Gastroesophageal sphincter (tissue), 4 donors: ENCODE measurements at regions not wholly inside any gene's neighbourhood (a gene's known extent, or its start where the extent isn't known, plus 50 kb on each side); places are given as distances from the start of the nearest gene placed in this dataset.
A peak's percentile ranks its signal among the peaks of the same experiment; 100 is the strongest.

ENCODE experiments used
- ATAC-seq: fragments of 150-250 bp; one replicate; pipeline ENCODE4 v1.9.1; 2016; ENCODE audit warnings: mild to moderate bottlenecking, moderate library complexity
- H3K27ac ChIP-seq, 4 donors: fragments of 200-600 bp; sonication (generic) in 3 of 4; 1 replicate in 3 of 4; 2 replicates in 1 of 4; pipeline ENCODE4 v1.5.1; 2016 to 2019
- H3K27me3 ChIP-seq: fragments of 200-600 bp; sonication (generic); one replicate; pipeline ENCODE4 v1.5.1; 2019
- H3K36me3 ChIP-seq, 2 donors: fragments of 200-600 bp; sonication (generic); one replicate each; pipeline ENCODE4 v1.5.1; 2019; ENCODE audit warnings: control low read depth in 1 of 2
- H3K4me1 ChIP-seq, 3 donors: fragments of 200-600 bp; sonication (generic); 1 replicate in 2 of 3; 2 replicates in 1 of 3; pipeline ENCODE4 v1.5.1; 2016 to 2019; ENCODE audit warnings: control low read depth in 2 of 3
- H3K4me3 ChIP-seq, 2 donors: fragments of 200-600 bp; sonication (generic); one replicate each; pipeline ENCODE4 v1.5.1; 2019; ENCODE audit warnings: mild to moderate bottlenecking in 1 of 2, moderate library complexity in 1 of 2
- H3K9me3 ChIP-seq, 3 donors: fragments of 200-600 bp; sonication (generic); one replicate each; pipeline ENCODE4 v1.5.1; 2017 to 2019; ENCODE audit warnings: control low read depth in 2 of 3
- CTCF ChIP-seq, 4 experiments: fragments of 200-600 bp in 2 of 4; fragments of 450-650 bp in 2 of 4; sonication (generic) in 1 of 4; IDR thresholded peaks; one replicate each; pipeline ENCODE4 v1.5.1; 2017 to 2019; ENCODE audit warnings: antibody characterized with exemption in 4 of 4, mild to moderate bottlenecking in 2 of 4, moderate library complexity in 2 of 4
- EP300 ChIP-seq: sonication (generic); formaldehyde crosslinking; IDR thresholded peaks from one replicate; pipeline ENCODE4 v1.6.1; 2017; ENCODE audit warnings: antibody characterized with exemption, mild to moderate bottlenecking
- POLR2A ChIP-seq, 2 donors: fragments of 450-650 bp; IDR thresholded peaks; one replicate each; pipeline ENCODE4 v1.6.1; 2017; ENCODE audit warnings: antibody characterized with exemption in 2 of 2, mild to moderate bottlenecking in 2 of 2, moderate library complexity in 1 of 2
- POLR2AphosphoS5 ChIP-seq: sonication (generic); formaldehyde crosslinking; IDR thresholded peaks from one replicate; pipeline ENCODE4 v1.6.1; 2017; ENCODE audit warnings: antibody characterized with exemption
- WGBS, 2 donors: methylation state at CpG; one replicate each; pipeline ENCODE4 v1.1.5; 2018; ENCODE audit warnings: low coverage in 1 of 2; 5-methylcytosine and 5-hydroxymethylcytosine counted together

DNA sequence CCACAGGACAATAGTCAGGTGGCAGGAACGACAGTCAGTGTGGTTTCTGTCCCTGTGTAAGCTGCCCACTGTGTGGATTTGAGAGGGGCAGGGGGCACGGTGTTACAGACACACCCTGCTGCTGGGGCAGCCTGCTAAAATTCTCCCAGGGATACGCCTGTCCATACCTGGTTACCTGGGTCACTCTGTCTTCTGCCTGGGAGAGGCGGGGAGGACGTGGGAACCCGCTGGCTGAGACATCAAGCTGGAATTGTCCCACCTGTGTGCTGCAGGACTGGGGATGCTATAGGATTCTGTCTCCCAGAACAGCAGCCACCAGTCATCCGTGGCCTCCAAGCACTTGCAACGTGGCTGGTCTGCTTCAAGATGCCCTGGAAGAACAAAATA is 63.8 kb upstream of the LINC01488 start:
- Histone ChIP-seq H3K4me1 (peaks cover 0 to 33% (median 8%) of the 10 kb centered on the region in 3 donors), H3K4me3 (no peak overlapping the region), H3K27ac (peak overlapping the region in 1 of 4 donors; percentile 59), H3K27me3 (no peaks in the 10 kb centered on the region), H3K36me3 (no peaks in the 10 kb centered on the region), H3K9me3 (no peaks in the 10 kb centered on the region)
- 92% methylated on average over 3 of the region's 8 CpGs; no CpG with 5 or more reads in 1 of the 2 donors for WGBS, 2 donors
- TF ChIP-seq POLR2A (IDR thresholded peaks at IDR 0.05) (no peak), POLR2AphosphoS5 (no peak)
- no peak for ATAC-seq

- Histone ChIP-seq H3K27ac (no peak overlapping the region), H3K9me3 (no peaks in the 10 kb centered on the region), H3K27me3 (no peaks in the 10 kb centered on the region), H3K36me3 (no peaks in the 10 kb centered on the region), H3K4me1 (peaks cover 0 to 33% (median 8%) of the 10 kb centered on the region in 3 donors), H3K4me3 (no peak overlapping the region)
- TF ChIP-seq POLR2AphosphoS5, result no peak
- no peak for TF ChIP-seq CTCF (IDR thresholded peaks at IDR 0.05)
- no peak for TF ChIP-seq EP300
- no peak for TF ChIP-seq POLR2A (IDR thresholded peaks at IDR 0.05)
- ATAC-seq, result no peak
- 75 to 100% methylated on average over 2 to 3 of the region's 14 CpGs for WGBS, 2 donors
Observed at GRCh38 chr11:69418576-69419296, 62.7 kb upstream of the LINC01488 start.

DNA sequence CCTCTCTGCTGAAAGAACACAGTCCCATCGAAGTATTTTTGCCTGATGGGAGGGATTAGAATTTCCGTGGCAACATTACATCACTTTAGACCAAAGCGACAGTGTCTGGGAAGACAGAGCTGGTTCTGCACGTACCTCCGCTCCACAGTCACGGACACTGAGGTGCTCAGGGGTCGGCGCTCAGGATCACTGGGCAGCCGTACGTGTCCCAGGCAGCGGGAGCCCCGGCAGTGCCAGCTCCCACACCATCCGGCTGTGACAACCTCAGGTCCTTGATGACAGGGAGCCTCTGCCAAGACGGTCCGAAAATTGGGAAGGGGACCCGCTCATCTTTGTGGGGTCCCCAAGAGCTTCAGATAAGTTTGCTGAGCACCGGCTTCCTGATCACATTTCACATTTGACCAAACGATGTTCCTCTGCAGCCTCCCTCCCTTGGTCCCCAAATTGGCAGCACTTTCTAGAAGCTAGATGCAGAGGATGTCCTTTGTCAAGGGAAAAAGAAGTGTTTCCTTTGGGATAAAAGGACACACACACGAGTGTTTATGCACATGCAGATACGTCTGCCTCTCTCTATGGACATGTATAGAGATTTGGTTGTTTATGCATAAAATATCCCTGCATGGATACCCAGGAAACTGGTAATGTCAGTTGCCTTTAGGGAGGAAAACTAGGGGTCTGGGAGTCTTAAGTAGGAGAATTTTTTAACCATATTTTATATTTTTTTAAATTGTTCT is 61.6 kb upstream of the LINC01488 start:
- Histone ChIP-seq H3K27me3 (no peaks in the 10 kb centered on the region), H3K4me3 (no peak overlapping the region), H3K27ac (no peak overlapping the region), H3K9me3 (peaks cover 0 to 5% (median 0%) of the 10 kb centered on the region in 3 donors), H3K36me3 (no peaks in the 10 kb centered on the region), H3K4me1 (peaks cover 0 to 30% (median 8%) of the 10 kb centered on the region in 3 donors)
- ATAC-seq, result no peak
- WGBS, 2 donors, result 50 to 56% methylated on average over 5 to 6 of the region's 20 CpGs
- TF ChIP-seq POLR2A (IDR thresholded peaks at IDR 0.05) (no peak), POLR2AphosphoS5 (no peak), CTCF (IDR thresholded peaks at IDR 0.05) (no peak), EP300 (no peak)

DNA sequence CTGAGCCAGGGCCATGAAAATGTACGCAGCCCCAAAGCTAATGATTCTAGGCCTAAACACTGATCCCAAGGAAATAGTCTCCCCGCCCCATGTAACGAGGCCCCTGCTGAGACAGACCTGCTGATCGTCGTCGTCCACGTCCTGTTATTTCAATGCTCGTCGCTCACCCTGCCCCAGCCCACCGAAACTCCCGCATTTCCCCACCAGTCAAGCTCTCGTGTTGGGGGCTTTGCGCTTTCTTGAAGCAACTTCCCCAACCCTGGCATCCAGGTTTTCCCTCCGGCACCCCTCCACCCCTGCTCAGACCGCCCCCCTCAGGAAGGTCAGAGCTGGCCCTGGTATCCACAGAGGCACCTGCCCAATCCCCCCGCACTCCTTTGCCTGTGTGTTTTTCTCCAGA is 58.8 kb upstream of the LINC01488 start:
- no peak overlapping the region for H3K27ac ChIP-seq
- WGBS, 2 donors, result 86 to 92% methylated on average over 12 to 15 of the region's 16 CpGs
- TF ChIP-seq CTCF (IDR thresholded peaks at IDR 0.05), result no peak
- H3K36me3 ChIP-seq, result no peaks in the 10 kb centered on the region
- ATAC-seq, result no peak
- peaks cover 11% of the 10 kb centered on the region for H3K27me3 ChIP-seq
- H3K4me3 ChIP-seq, result no peak overlapping the region
- peaks cover 0 to 6% (median 0%) of the 10 kb centered on the region in 3 donors for H3K4me1 ChIP-seq
- peaks cover 0 to 16% (median 0%) of the 10 kb centered on the region in 3 donors for H3K9me3 ChIP-seq

DNA sequence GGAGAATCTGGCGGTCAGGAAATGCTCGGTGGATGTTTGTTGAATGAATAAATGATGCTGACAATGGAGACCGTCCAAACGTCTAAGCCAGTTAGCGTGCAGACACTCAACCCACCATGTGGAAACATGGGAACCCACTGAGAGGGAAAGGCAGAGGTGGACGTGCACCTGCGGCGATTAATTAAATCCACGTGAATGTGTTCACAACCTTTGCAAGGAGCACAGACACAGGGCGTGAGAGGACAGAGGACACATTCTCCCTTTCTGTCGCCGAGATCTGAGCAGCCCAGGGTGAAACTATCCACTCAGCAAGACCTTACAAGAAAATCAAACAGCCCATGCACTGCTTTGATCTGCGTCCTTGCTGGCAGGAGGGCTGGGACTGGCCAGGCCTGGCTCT is 58.3 kb upstream of the LINC01488 start:
- Histone ChIP-seq H3K27me3 (peaks cover 16% of the 10 kb centered on the region), H3K27ac (no peak overlapping the region), H3K4me3 (no peak overlapping the region), H3K36me3 (no peaks in the 10 kb centered on the region), H3K9me3 (peaks cover 0 to 16% (median 0%) of the 10 kb centered on the region in 3 donors), H3K4me1 (peaks cover 0 to 6% (median 0%) of the 10 kb centered on the region in 3 donors)
- TF ChIP-seq CTCF (IDR thresholded peaks at IDR 0.05), result no peak
- TF ChIP-seq EP300, result no peak
- 75 to 88% methylated on average over 4 to 10 of the region's 13 CpGs for WGBS, 2 donors
- no peak for ATAC-seq
